Sigmoid colon (tissue), 6 donors: ENCODE measurements at regions not wholly inside any gene's neighbourhood (a gene's known extent, or its start where the extent isn't known, plus 50 kb on each side); places are given as distances from the start of the nearest gene placed in this dataset.
"Not testable (repeated sequence)": the region's sequence is repeated elsewhere in the genome, so short reads cannot be mapped to it uniquely, and the experiment has no call there.

Experiments
- DNase-seq: peaks from one replicate; pipeline ENCODE4 v3.0.0-alpha.2; 2019
- H3K27ac ChIP-seq, 4 donors: fragments of 200-600 bp; sonication (generic); one replicate each; pipeline ENCODE4 v1.5.1; 2016 to 2019; ENCODE audit warnings: mild to moderate bottlenecking in 1 of 4
- H3K27me3 ChIP-seq, 3 donors: fragments of 200-600 bp; sonication (generic); one replicate each; pipeline ENCODE4 v1.5.1; 2019; ENCODE audit warnings: mild to moderate bottlenecking in 1 of 3
- H3K36me3 ChIP-seq, 4 donors: fragments of 200-600 bp; sonication (generic); one replicate each; pipeline ENCODE4 v1.5.1; 2016 to 2019
- H3K4me1 ChIP-seq, 4 donors: fragments of 200-600 bp; sonication (generic); one replicate each; pipeline ENCODE4 v1.5.1; 2017 to 2019
- H3K4me3 ChIP-seq, 4 donors: fragments of 200-600 bp; sonication (generic); one replicate each; pipeline ENCODE4 v1.5.1; 2017 to 2019; ENCODE audit warnings: mild to moderate bottlenecking in 2 of 4, moderate library complexity in 1 of 4
- H3K9me3 ChIP-seq, 4 donors: fragments of 200-600 bp in 3 of 4; sonication (generic) in 3 of 4; one replicate each; pipeline versions ENCODE4 v1.5.1 to v1.6.1; 2013 to 2019
- EP300 ChIP-seq, 4 donors: sonication (generic); formaldehyde crosslinking; IDR thresholded peaks; one replicate each; pipeline ENCODE4 v1.6.1; 2017; ENCODE audit warnings: antibody characterized with exemption in 4 of 4
- POLR2A ChIP-seq, 2 donors: fragments of 450-650 bp; IDR thresholded peaks; one replicate each; pipeline ENCODE4 v1.6.1; 2016; ENCODE audit warnings: antibody characterized with exemption in 2 of 2, mild to moderate bottlenecking in 2 of 2, moderate library complexity in 2 of 2
- POLR2AphosphoS5 ChIP-seq, 4 donors: sonication (generic); formaldehyde crosslinking; IDR thresholded peaks; one replicate each; pipeline ENCODE4 v1.6.1; 2017; ENCODE audit warnings: antibody characterized with exemption in 4 of 4
- WGBS, 2 donors: extraction: QIAGEN DNeasy Blood & Tissue Kit; methylation state at CpG; one replicate each; pipeline ENCODE4 v1.1.7; 2013; 5-methylcytosine and 5-hydroxymethylcytosine counted together
- intact Hi-C: fragments of 100-400 bp; cut with DNase I; formaldehyde crosslinking; loops from one replicate; pipeline ENCODE4 v1.15.1; 2023
- TF ChIP-seq, protein P1 (sequence below), 4 experiments: fragments of 450-650 bp in 3 of 4; fragments of 200-600 bp in 1 of 4; IDR thresholded peaks; one replicate each; pipeline ENCODE4 v1.5.1; 2016 to 2019; ENCODE audit warnings: antibody characterized with exemption in 4 of 4, mild to moderate bottlenecking in 3 of 4, moderate library complexity in 2 of 4
- donor health status: healthy with polysubstance abuse.
- donor health status: healthy.

DNA sequence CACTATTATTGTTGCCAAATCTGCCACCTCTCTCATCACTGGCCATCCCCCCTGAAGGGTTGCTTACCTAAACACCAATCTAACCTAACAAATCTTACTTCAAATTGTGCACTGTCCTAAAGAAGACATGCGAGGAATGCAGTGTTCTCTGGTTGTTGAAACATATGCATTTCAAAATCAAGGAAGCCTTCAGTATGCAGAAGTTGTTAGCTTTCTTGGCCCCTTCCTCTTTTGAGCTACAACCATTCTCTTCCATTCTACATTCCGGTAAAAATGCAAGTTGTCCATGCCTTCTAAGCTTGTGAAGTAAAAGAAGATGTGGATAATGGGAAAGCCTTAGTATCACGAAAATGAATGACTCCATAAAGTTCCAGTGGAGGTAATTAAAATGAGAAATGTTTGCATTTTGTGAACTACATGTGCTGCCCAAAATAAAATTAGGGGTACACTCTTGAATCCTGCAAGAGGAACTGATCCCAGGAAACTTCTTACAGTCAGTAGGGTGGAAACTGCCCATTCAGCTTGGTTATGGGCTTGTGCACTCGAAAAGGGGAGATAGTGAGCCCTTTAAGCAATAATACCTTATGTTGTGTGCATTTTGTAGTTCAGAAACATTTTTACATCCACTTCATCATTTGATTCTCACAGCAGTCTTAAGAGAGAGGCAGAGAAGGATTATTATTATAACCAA is 77.6 kb upstream of the ADRB2 start:
- Histone ChIP-seq H3K9me3 (no peaks in the 10 kb centered on the region), H3K4me1 (no peaks in the 10 kb centered on the region), H3K4me3 (no peak overlapping the region), H3K36me3 (no peaks in the 10 kb centered on the region), H3K27me3 (no peaks in the 10 kb centered on the region), H3K27ac (no peak overlapping the region)
- 73 to 80% methylated on average over 4 of the region's 4 CpGs for WGBS, 2 donors
- no peak for DNase-seq
- intact Hi-C loops, result no loop called here
- TF ChIP-seq, protein P1, sequence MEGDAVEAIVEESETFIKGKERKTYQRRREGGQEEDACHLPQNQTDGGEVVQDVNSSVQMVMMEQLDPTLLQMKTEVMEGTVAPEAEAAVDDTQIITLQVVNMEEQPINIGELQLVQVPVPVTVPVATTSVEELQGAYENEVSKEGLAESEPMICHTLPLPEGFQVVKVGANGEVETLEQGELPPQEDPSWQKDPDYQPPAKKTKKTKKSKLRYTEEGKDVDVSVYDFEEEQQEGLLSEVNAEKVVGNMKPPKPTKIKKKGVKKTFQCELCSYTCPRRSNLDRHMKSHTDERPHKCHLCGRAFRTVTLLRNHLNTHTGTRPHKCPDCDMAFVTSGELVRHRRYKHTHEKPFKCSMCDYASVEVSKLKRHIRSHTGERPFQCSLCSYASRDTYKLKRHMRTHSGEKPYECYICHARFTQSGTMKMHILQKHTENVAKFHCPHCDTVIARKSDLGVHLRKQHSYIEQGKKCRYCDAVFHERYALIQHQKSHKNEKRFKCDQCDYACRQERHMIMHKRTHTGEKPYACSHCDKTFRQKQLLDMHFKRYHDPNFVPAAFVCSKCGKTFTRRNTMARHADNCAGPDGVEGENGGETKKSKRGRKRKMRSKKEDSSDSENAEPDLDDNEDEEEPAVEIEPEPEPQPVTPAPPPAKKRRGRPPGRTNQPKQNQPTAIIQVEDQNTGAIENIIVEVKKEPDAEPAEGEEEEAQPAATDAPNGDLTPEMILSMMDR (IDR thresholded peaks at IDR 0.05), result no peak
- TF ChIP-seq POLR2A (IDR thresholded peaks at IDR 0.05) (no peak), EP300 (IDR thresholded peaks at IDR 0.05) (no peak), POLR2AphosphoS5 (IDR thresholded peaks at IDR 0.05) (no peak)

DNA sequence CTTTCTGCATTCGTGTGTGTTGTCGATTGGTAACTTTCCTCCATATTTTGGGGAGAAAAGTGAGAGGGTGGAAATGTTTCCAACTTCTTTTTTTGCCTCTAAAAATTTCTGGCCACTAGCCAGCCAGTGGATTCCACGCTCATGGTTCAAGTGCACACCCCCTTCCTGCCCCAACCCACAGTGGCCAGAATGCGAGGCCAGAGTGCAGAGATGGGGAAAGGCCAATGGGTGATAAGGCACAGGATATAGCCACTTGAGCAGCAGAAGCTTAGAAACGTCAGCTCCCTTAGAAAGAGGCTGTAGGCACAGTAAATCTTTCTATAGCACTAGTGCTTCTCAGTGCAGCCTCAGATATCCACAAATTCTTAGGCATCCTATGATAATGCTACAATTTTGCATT is 75.8 kb upstream of the ADRB2 start:
- H3K4me1 ChIP-seq, result no peaks in the 10 kb centered on the region
- no peaks in the 10 kb centered on the region for H3K27me3 ChIP-seq
- TF ChIP-seq POLR2AphosphoS5 (IDR thresholded peaks at IDR 0.05) (no peak), POLR2A (IDR thresholded peaks at IDR 0.05) (no peak), EP300 (IDR thresholded peaks at IDR 0.05) (no peak)
- TF ChIP-seq, protein P1 (IDR thresholded peaks at IDR 0.05), result no peak
- no peaks in the 10 kb centered on the region for H3K9me3 ChIP-seq
- no peak for DNase-seq
- intact Hi-C loops, result no loop called here
- WGBS, 2 donors, result 57 to 71% methylated on average over 5 of the region's 5 CpGs
- no peak overlapping the region for H3K27ac ChIP-seq
- H3K36me3 ChIP-seq, result no peaks in the 10 kb centered on the region
- H3K4me3 ChIP-seq, result no peak overlapping the region

DNA sequence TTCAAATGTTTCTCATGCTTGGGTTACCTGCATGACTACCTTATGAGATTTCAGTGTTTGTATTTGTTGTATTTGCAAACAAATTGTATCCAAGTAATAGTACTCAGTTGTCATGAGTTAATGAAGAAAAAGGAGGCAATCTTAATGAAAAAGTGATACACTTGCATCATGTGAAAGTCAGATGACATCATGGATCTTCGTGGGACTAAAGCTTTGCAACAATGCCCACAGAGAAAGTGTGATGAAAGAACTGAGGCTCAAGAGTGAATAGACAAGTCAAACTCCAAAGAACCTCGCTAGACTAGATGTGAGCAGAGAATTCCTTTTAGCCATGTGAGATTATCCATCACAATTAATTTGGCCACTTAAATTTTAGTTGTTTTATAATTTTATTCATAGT is 75.4 kb upstream of the ADRB2 start:
- intact Hi-C loops, result no loop called here
- 64 to 66% methylated on average over 2 of the region's 2 CpGs for WGBS, 2 donors

DNA sequence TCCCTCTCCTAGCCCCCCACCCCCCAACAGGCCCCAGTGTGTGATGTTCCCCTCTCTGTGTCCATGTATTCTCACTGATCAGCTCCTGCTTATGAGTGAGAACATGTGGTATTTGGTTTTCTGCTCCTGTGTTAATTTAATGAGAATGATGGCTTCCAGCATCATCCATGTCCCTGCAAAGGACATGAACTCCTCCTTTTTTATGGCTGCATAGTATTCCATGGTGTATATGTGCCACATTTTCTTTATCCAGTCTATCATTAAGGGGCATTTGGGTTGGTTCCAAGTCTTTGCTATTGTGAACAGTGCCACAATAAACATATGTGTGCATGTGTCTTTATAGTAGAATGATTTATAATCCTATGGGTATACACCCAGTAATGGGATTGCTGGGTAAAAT is 74.0 kb upstream of the ADRB2 start:
- H3K4me3 ChIP-seq, H3K27ac ChIP-seq, intact Hi-C loops, H3K4me1 ChIP-seq, H3K27me3 ChIP-seq, H3K36me3 ChIP-seq, H3K9me3 ChIP-seq, DNase-seq: not testable (repeated sequence)

More for the DNA sequence above, 75.4 kb upstream of the ADRB2 start:
- Histone ChIP-seq H3K4me3 (no peak overlapping the region), H3K36me3 (no peaks in the 10 kb centered on the region), H3K4me1 (no peaks in the 10 kb centered on the region), H3K9me3 (no peaks in the 10 kb centered on the region), H3K27me3 (no peaks in the 10 kb centered on the region), H3K27ac (no peak overlapping the region)
- TF ChIP-seq POLR2AphosphoS5 (IDR thresholded peaks at IDR 0.05) (no peak), EP300 (IDR thresholded peaks at IDR 0.05) (no peak), POLR2A (IDR thresholded peaks at IDR 0.05) (no peak)
- TF ChIP-seq, protein P1 (IDR thresholded peaks at IDR 0.05), result no peak
- no peak for DNase-seq

DNA sequence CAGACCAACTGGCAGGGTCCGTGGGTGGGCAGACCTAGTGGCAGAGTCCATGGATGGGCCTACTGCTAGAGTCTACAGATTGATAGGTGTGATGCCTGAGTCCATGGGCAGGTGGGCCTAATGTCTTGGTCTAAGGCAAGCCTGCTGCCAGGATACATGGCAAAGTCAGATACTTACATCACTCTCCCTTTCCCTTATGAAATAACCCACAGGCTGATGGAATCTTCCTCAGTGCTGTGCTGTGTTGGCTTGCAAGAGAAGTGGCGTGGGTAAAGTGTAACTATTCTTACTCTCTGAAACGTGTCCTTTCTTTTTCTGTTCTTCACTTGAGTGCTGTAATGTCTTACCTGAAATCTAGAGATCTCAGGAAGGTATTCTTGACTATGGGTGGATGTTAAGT is 67.3 kb upstream of the ADRB2 start:
- 85 to 87% methylated on average over 3 of the region's 3 CpGs for WGBS, 2 donors
- Histone ChIP-seq H3K9me3 (peaks cover 0 to 3% (median 0%) of the 10 kb centered on the region in 4 donors), H3K36me3 (no peaks in the 10 kb centered on the region), H3K27ac (no peak overlapping the region), H3K4me1 (no peaks in the 10 kb centered on the region), H3K27me3 (no peaks in the 10 kb centered on the region), H3K4me3 (no peak overlapping the region)
- intact Hi-C loops, result no loop called here
- DNase-seq, result no peak
- no peak for TF ChIP-seq POLR2A (IDR thresholded peaks at IDR 0.05)
- TF ChIP-seq POLR2AphosphoS5 (IDR thresholded peaks at IDR 0.05), result no peak
- TF ChIP-seq, protein P1 (IDR thresholded peaks at IDR 0.05), result no peak
- no peak for TF ChIP-seq EP300 (IDR thresholded peaks at IDR 0.05)
